ENCODE measurements at regions not wholly inside any gene's neighbourhood (a gene's known extent, or its start where the extent isn't known, plus 50 kb on each side); places are given as distances from the start of the nearest gene placed in this dataset.

- TF ChIP-seq, protein P1, sequence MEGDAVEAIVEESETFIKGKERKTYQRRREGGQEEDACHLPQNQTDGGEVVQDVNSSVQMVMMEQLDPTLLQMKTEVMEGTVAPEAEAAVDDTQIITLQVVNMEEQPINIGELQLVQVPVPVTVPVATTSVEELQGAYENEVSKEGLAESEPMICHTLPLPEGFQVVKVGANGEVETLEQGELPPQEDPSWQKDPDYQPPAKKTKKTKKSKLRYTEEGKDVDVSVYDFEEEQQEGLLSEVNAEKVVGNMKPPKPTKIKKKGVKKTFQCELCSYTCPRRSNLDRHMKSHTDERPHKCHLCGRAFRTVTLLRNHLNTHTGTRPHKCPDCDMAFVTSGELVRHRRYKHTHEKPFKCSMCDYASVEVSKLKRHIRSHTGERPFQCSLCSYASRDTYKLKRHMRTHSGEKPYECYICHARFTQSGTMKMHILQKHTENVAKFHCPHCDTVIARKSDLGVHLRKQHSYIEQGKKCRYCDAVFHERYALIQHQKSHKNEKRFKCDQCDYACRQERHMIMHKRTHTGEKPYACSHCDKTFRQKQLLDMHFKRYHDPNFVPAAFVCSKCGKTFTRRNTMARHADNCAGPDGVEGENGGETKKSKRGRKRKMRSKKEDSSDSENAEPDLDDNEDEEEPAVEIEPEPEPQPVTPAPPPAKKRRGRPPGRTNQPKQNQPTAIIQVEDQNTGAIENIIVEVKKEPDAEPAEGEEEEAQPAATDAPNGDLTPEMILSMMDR (IDR thresholded peaks at IDR 0.05), result no peak
- DNase-seq (ENCODE audit: low spot score) (no peak), ATAC-seq (ENCODE audit: low FRiP score) (no peak)
These were observed 1025.8 kb upstream of the KLHL29 start for GRCh38 chr2:22359071-22359672.

GRCh38 chr2:22360735-22361374, 1024.1 kb upstream of the KLHL29 start:
- TF ChIP-seq, protein P1 (IDR thresholded peaks at IDR 0.05), result no peak
- no peak for ATAC-seq (ENCODE audit: low FRiP score)
- DNase-seq (ENCODE audit: low spot score), result no peak

GRCh38 chr2:22361571-22361970, 1023.4 kb upstream of the KLHL29 start:
- ATAC-seq (ENCODE audit: low FRiP score) (no peak), DNase-seq (ENCODE audit: low spot score) (no peak)
- TF ChIP-seq, protein P1 (IDR thresholded peaks at IDR 0.05), result no peak

- TF ChIP-seq, protein P1 (IDR thresholded peaks at IDR 0.05), result no peak
- ATAC-seq (ENCODE audit: low FRiP score), result no peak
- no peak for DNase-seq (ENCODE audit: low spot score)
These were observed 1009.9 kb upstream of the KLHL29 start for GRCh38 chr2:22375096-22375495.

GRCh38 chr2:22377268-22377667, 1007.7 kb upstream of the KLHL29 start:
- TF ChIP-seq, protein P1 (IDR thresholded peaks at IDR 0.05), result no peak
- DNase-seq (ENCODE audit: low spot score), result no peak
- no peak for ATAC-seq (ENCODE audit: low FRiP score)

- ATAC-seq (ENCODE audit: low FRiP score) (no peak), DNase-seq (ENCODE audit: low spot score) (no peak)
- TF ChIP-seq, protein P1 (IDR thresholded peaks at IDR 0.05), result no peak
These were observed 1002.4 kb upstream of the KLHL29 start for GRCh38 chr2:22382479-22383169.

Measured in omental fat pad (tissue), 3 donors.